TTC549 (cell line): ENCODE measurements at regions not wholly inside any gene's neighbourhood (a gene's known extent, or its start where the extent isn't known, plus 50 kb on each side); places are given as distances from the start of the nearest gene placed in this dataset.
"Not testable (repeated sequence)": the region's sequence is repeated elsewhere in the genome, so short reads cannot be mapped to it uniquely, and the experiment has no call there.

Experiments
- FAIRE-seq: peaks from 2 replicates; lab custom pipeline; 2012; peaks lifted over from hg19 to GRCh38; lab: Jason Lieb, UNC

GRCh38 chr3:103791786-103792515 is 1357.1 kb downstream of the ZPLD1 start:
- no peak for FAIRE-seq

GRCh38 chr3:103794656-103795055 is 1359.8 kb downstream of the ZPLD1 start:
- no peak for FAIRE-seq

GRCh38 chr3:103796068-103796467 is 1361.3 kb downstream of the ZPLD1 start:
- FAIRE-seq: no peak

GRCh38 chr3:103803787-103804186 is 1369.0 kb downstream of the ZPLD1 start:
- no peak for FAIRE-seq

- FAIRE-seq: no peak
These were observed 1375.4 kb downstream of the ZPLD1 start for GRCh38 chr3:103810167-103810566.

- FAIRE-seq: no peak
These were observed 1379.1 kb downstream of the ZPLD1 start for GRCh38 chr3:103813955-103814354.

DNA sequence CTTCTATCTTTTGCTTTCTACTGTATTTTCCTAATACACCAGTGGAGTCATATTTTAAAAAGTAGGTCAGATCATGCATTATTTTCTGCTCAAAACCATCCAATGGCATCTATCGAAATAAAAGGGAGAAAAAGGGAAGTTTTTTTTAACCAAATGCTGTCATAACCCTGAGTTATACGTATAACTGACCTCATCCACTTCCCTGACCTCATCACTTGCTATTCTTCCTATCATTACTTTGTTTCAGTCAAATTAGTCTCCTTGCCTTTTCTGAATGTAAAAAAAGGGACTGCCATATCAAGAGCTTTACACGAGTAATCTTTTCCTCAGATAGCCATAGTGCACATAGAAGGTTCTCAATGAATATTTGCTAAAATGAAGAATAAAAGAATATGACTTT is 1383.6 kb downstream of the ZPLD1 start:
- no peak for FAIRE-seq

GRCh38 chr3:103818800-103819199 is 1384.0 kb downstream of the ZPLD1 start:
- no peak for FAIRE-seq

DNA sequence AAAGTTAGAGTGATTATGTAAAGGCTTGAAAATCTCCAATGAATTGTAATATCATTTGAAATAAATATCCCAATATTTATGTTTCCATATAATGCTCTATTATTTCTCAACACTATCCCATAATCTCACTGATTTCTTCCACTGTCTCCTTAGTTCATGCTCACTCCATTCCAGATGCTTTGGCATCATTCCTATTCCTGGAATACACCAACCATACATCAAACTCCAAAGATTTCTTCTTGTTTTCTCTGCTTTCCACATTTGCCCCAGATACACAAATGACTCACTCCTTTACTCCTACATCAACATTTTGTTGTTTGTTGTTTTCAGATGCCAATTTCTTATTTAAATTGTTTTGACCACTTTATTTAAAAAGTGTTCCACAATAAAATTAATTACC is 1390.8 kb downstream of the ZPLD1 start:
- FAIRE-seq: no peak

DNA sequence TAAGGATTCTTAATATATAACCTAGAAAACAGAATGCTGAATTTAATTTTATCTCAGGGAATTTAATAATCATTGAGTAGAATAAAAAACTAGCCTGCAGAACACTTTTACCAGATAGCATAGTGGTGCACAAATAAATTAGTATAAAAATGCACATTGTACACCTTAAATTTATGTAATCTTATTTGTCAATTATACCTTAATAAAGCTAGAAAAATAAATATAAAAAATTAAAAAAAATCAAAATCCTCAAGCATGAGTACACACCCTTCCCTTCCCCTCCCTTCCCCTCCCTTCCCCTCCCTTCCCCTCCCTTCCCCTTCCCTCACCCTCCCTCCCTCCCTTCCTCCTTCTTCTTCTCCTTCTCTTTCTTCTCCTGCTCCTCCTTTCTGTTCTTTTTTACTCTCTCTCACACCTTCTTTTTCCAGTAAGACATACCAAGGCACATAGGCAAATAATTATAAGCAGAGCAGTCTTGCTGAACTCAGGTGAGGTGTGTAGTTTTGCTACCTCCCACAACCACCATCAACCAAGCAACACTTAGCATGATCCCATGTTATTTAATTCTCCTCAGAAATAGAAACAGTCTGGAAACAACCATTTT is 1395.0 kb downstream of the ZPLD1 start:
- FAIRE-seq: no peak

- no peak for FAIRE-seq
These were observed 1412.6 kb downstream of the ZPLD1 start for GRCh38 chr3:103847081-103848062.

GRCh38 chr3:103851793-103852192 is 1417.0 kb downstream of the ZPLD1 start:
- FAIRE-seq: no peak

DNA sequence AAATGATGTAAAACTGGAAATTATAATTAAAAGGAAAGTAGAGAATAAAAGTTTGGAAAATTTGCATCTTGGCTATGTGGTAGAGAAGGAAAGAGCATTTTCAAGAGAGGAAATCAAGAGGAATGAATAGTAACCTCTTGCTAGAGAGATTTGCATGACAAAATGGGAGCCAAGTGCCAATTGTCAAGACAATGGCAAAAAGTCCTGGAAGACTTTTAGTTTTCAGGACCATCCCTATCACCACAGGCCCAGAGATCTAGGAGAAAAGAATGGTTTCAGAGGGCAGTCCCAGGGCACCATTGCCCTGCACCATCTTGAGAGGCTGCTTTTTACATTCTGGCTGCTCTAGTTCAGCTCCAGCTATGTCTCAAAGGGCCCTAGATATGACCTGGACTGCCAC is 1427.6 kb downstream of the ZPLD1 start:
- no peak for FAIRE-seq

- FAIRE-seq: no peak
These were observed 1428.6 kb downstream of the ZPLD1 start for GRCh38 chr3:103863381-103863780.

GRCh38 chr3:103866113-103866512 is 1431.3 kb downstream of the ZPLD1 start:
- no peak for FAIRE-seq

DNA sequence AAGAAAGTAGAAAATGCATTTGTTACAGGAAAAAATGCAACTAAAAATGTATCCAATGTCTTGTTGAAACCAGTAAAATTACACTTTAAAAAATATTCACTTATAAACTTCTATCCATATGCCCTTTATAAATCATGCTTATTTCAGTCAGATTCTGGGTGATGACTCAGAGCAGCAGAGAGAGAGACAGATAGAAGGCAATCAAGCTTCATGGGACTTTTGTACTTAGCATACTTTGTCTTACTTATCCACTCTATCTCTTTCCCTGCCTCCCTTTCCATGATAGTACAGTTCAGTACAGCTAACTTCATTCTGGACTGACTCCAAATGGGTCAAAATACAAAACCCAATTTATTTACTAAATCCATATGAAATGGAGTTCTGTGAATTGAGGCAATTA is 1438.2 kb downstream of the ZPLD1 start:
- no peak for FAIRE-seq

- FAIRE-seq: no peak
These were observed 1439.2 kb downstream of the ZPLD1 start for GRCh38 chr3:103873897-103874545.

DNA sequence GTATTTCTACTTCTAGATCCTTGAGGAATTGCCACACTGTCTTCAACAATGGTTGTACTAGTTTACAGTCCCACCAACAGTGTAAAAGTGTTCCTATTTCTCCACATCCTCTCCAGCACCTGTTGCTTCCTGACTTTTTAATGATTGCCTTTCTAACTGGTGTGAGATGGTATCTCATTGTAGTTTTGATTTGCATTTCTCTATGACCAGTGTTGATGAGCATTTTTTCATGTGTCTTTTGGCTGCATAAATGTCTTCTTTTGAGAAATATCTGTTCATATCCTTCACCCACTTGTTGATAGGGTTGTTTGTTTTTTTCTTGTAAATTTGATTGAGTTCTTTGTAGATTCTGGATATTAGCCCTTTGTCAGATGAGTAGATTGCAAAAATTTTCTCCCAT is 1447.0 kb downstream of the ZPLD1 start:
- FAIRE-seq: not testable (repeated sequence)

DNA sequence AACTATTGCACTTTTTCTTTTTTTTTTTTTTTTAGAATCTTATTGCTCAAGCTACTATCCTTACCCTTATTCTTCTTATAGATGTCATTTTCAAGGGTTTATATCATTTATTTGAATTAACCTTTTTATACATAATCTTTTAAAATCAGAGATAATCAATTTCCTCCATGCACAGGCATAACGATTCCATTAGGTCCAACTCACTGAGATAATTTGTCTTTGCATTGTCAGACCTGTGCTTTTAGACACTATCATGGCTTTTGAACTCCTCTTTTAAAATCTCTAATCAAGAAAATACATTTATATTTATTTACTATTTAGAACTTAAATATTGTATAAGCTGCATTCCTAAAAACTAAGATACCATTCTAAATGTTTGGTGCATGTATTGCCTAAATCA is 1454.9 kb downstream of the ZPLD1 start:
- FAIRE-seq: no peak

DNA sequence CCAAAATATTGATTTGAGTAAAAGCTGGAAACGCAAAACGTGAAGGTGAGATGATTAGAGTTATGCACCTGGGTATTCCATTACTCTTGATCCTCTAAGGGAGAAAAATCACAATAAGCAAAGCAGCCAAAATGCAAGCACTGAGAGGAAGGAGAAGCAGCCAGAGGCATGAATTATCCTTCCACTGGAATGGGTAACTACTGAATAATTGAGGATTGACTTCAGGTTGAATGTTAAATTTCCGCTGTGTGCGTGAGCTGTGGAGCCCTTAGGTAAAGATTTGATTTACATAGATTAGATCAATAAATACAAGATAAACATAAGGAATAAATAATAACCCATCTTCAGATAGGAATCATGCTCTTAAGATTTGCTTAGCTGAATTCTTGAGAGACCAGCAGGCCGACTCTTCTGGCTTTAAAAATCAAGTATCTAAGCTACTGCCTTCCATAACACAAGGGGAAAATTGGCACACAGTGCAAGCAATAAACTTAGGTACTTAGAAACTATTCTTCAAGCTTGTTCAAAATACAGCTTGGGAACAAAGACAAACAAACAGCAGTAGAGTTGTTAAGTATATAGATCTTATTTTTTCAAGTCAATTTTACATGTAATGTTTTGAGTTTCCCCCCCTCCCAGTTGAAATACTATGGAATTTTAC is 1459.5 kb downstream of the ZPLD1 start:
- FAIRE-seq: no peak

DNA sequence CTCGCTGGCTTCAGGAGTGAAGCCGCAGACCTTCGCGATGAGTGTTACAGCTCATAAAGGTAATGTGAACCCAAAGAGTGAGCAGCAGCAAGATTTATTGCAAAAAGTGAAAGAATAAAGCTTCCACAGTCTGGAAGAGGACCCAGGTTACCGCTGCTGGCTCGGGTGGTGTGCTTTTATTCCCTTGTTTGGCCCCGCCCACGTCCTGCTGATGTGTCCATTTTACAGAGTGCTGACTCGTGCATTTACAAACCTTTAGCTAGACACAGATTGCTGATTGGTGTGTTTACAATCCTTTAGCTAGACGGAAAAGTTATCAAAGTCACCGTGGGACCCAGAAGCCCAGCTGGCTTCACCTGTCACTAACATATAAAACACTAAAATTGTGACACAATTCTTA is 1464.5 kb downstream of the ZPLD1 start:
- no peak for FAIRE-seq

- FAIRE-seq: no peak
These were observed 1461.7 kb upstream of the ALCAM start for GRCh38 chr3:103904991-103905390.
